A549 (cell line): ENCODE measurements at regions not wholly inside any gene's neighbourhood (a gene's known extent, or its start where the extent isn't known, plus 50 kb on each side); places are given as distances from the start of the nearest gene placed in this dataset.

ENCODE experiments used
- JUNB ChIP-seq: fragments of >200 bp; sonication (Bioruptor Twin); formaldehyde crosslinking; IDR thresholded peaks from 2 replicates; pipeline ENCODE4 v1.6.1; 2016
- MYC ChIP-seq: IDR thresholded peaks from 2 replicates; pipeline ENCODE4 v1.6.1; 2012; ENCODE audit warnings: mild to moderate bottlenecking, inconsistent platforms, low read length, improper control_type of control experiment, borderline replicate concordance
- PHF8 ChIP-seq: fragments of 200-600 bp; sonication (generic); IDR thresholded peaks from 2 replicates; pipeline ENCODE4 v1.6.1; 2016; ENCODE audit warnings: low read depth, mild to moderate bottlenecking, antibody characterized with exemption, moderate library complexity, borderline replicate concordance
- POLR2A ChIP-seq: IDR thresholded peaks from 2 replicates; pipeline ENCODE4 v1.6.1; 2012; ENCODE audit warnings: mild to moderate bottlenecking, low read length
- RAD21 ChIP-seq, 2 experiments: fragments of >200 bp in 1 of 2; sonication (Bioruptor Twin) in 1 of 2; formaldehyde crosslinking in 1 of 2; IDR thresholded peaks in 1 of 2; conservative IDR thresholded peaks in 1 of 2; 2 replicates in 1 of 2; 3 replicates in 1 of 2; pipeline ENCODE4 v1.6.1; 2012 to 2018; ENCODE audit warnings: inconsistent platforms in 1 of 2
- RCOR1 ChIP-seq: fragments of 150-350 bp; IDR thresholded peaks from 2 replicates; pipeline ENCODE4 v1.6.1; 2014; ENCODE audit warnings: antibody characterized with exemption, low read length, low read depth
- RNF2 ChIP-seq: fragments of 200-600 bp; sonication (generic); IDR thresholded peaks from 2 replicates; pipeline ENCODE4 v1.6.1; 2016; ENCODE audit warnings: low read depth, mild to moderate bottlenecking, antibody characterized with exemption, moderate library complexity, borderline replicate concordance
- TF ChIP-seq, protein P1 (sequence below): fragments of >200 bp; sonication (Bioruptor Twin); formaldehyde crosslinking; IDR thresholded peaks from 3 replicates; pipeline ENCODE4 v1.5.1; 2016

GRCh38 chr6:170208651-170209353, 82.1 kb downstream of the DLL1 start:
- TF ChIP-seq, protein P1, sequence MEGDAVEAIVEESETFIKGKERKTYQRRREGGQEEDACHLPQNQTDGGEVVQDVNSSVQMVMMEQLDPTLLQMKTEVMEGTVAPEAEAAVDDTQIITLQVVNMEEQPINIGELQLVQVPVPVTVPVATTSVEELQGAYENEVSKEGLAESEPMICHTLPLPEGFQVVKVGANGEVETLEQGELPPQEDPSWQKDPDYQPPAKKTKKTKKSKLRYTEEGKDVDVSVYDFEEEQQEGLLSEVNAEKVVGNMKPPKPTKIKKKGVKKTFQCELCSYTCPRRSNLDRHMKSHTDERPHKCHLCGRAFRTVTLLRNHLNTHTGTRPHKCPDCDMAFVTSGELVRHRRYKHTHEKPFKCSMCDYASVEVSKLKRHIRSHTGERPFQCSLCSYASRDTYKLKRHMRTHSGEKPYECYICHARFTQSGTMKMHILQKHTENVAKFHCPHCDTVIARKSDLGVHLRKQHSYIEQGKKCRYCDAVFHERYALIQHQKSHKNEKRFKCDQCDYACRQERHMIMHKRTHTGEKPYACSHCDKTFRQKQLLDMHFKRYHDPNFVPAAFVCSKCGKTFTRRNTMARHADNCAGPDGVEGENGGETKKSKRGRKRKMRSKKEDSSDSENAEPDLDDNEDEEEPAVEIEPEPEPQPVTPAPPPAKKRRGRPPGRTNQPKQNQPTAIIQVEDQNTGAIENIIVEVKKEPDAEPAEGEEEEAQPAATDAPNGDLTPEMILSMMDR: no peak
- TF ChIP-seq RCOR1 (no peak), RNF2 (no peak), MYC (no peak), PHF8 (no peak), RAD21 (conservative IDR thresholded peaks at IDR 0.05 in 1 of 2, IDR thresholded peaks at IDR 0.05 in 1 of 2) (no peak), JUNB (no peak), POLR2A (no peak)
